Umbilical cord (tissue), 1 donor: ENCODE measurements at regions not wholly inside any gene's neighbourhood (a gene's known extent, or its start where the extent isn't known, plus 50 kb on each side); places are given as distances from the start of the nearest gene placed in this dataset.

ENCODE experiments used
- DNase-seq: peaks from one replicate; pipeline ENCODE4 v3.0.0-alpha.2; 2015; ENCODE audit warnings: low spot score

DNA sequence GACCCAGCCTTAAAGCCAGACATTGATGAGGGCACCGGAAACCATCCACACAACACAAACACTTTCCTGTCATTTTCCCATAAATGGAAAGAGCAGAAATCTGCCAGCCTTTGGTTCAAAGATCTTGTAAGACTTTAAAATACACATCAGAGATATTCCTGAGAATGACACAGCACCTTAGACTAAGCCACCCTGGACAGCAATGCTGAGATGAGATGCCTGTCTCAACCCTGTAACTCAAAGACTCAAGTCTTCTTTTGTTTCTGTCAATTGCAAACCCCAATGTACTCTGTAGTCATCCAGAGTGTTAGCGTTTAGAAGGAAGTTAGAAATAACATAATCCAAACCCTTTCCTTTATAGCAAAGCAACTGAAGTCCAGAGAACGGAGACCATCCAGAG lies 119.2 kb downstream of the CCNA1 start:
- no peak for DNase-seq

GRCh38 chr13:36552334-36552733 lies 120.0 kb downstream of the CCNA1 start:
- no peak for DNase-seq

- DNase-seq, result no peak
Observed at GRCh38 chr13:36553491-36553890, 120.3 kb upstream of the SERTM1 start.

GRCh38 chr13:36555151-36555986 lies 118.5 kb upstream of the SERTM1 start:
- DNase-seq, result no peak

DNA sequence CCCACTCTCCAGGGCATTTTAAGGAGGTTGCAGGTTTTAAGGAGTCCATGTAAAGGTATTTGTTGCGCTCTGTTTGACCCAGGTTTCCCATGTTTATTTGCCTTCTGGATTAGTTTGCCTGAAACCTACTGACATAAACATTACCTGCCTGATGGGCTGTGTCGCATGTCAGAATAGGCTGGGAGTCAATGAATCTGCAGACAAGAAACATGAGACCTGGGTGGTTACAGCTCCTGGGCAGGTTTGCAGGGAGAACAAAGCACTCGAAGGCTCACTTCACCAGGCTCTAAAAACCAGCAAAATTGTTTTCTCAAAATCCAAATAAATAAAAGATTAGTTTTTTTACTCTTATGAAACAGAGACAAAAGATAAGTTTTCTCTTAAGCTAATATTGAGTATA lies 114.4 kb upstream of the SERTM1 start:
- no peak for DNase-seq

DNA sequence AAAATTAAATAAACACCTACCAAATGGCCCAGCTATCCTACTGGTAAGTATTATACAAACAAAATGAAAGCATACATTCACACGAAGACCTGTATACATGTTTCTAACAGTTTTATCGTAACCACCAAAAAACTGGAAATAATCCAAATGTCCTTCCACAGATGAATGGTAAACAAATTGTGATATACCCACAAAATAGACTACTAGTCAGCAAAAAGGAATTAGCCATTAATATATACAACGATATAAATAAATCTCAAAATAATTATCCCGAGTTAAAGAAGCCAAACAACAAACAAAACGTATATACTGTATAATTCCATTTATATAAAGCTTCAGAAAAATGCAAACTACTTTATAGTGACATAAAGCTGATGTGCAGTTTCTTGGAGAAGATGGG lies 106.3 kb upstream of the SERTM1 start:
- DNase-seq, result no peak

DNA sequence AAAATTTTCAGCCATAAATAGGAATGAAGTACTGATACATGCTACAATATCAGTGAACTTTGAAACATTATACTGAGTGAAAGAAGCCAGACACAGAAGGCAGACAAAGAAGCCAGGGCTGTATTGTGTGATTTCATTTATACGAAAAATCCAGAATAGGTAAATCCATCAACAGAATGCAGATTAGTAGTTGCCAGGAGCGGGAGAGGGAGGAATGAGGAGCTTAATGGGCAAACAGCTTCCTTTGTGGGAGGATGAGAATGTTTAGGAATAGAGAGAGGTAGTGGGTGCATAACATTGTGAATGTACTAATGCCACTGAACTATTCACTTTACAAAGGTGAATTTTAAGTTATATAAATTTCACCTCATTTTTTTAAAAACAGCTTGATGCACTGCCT lies 103.3 kb upstream of the SERTM1 start:
- no peak for DNase-seq

GRCh38 chr13:36571444-36571843 lies 102.4 kb upstream of the SERTM1 start:
- no peak for DNase-seq

- no peak for DNase-seq
Observed at GRCh38 chr13:36582977-36583376, 90.8 kb upstream of the SERTM1 start.

GRCh38 chr13:36599641-36600040 lies 74.2 kb upstream of the SERTM1 start:
- no peak for DNase-seq

DNA sequence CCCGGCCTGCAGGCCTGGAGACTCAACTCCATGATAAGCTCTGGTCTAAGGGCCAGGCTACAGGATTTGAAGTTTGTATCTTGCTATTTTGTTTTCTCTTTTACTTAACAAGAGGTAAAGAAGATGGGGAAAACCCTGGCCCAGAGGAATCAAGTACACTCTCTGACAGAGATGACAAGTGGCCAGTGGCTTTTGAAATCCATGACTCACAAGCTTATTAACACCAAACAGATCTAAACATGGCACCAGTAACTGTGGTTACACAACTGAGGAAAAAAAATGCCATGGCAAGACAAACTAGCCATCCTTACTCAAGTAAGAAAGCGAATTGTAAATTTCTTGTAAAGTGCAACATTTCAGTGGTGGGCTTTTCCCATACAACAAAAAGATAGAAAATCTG lies 72.6 kb upstream of the SERTM1 start:
- DNase-seq, result no peak

DNA sequence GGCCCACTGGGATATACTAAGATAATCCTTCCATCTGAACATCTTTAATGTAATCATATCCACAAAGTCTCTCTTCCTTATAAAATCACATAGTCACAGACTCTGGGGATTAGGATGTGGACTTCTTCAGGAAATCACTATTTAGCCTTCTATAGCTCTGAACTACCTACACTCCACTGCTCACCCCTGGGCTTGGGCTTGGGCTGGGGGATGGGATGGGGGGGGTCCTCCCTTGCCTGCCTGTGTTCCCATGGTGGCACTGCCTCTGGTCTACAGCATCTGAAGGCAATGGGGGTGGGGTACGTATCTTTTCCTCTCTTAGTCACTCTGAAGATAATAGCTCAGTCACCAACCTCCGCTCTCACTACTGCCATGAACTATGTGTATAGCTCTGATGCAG lies 67.8 kb upstream of the SERTM1 start:
- no peak for DNase-seq

DNA sequence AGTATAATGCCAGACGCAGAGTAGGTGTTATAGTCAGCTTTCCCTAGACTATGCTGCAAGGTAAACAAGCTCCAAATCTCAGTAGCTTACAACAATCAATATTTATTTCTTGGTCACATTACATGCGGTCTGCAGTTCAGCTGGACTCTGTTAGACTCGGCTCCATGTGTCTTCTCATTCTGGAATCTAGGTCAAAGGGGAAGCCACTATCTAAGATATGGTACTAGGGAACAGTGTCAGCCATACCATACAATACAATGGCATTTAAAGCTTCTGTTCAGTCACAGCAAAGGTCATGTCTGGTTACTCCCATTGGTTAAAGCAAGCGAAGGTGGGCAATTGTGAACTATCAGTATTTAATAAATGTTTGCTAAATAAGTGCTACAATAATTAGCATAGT lies 65.3 kb upstream of the SERTM1 start:
- DNase-seq, result no peak

- no peak for DNase-seq
Observed at GRCh38 chr13:36612230-36612629, 61.6 kb upstream of the SERTM1 start.

- DNase-seq, result no peak
Observed at GRCh38 chr13:36616706-36617105, 57.1 kb upstream of the SERTM1 start.

DNA sequence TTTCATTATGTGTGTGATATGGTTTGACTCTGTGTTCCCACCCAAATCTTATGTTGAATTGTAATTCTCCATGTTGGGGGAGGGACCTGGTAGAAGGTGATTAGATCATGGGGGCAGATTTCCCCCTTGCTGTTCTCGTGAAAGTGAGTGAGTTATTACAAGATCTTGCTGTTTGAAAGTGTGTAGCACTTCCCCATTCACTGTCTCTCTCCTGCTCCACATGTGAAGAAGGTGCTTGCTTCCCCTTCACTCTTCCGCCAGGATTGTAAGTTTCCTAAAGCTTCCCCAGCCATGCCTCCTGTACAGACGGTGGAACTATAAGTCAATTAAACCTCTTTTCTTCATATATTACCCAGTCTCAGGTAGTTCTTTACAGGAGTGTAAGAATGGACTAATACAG lies 54.3 kb upstream of the SERTM1 start:
- no peak for DNase-seq
